ENCODE measurements at regions not wholly inside any gene's neighbourhood (a gene's known extent, or its start where the extent isn't known, plus 50 kb on each side); places are given as distances from the start of the nearest gene placed in this dataset.

GRCh38 chr14:86987966-86988365, 1005.0 kb downstream of the GALC start:
- H3K4me2 ChIP-seq, result no peak overlapping the region
- no peak overlapping the region for H3K4me3 ChIP-seq
- ChIA-PET CTCF (no interaction called here), POLR2A (ENCODE audit: unreplicated experiment) (no interaction called here)
- no peak overlapping the region for H2AFZ ChIP-seq
- TF ChIP-seq CTCF (conservative IDR thresholded peaks at IDR 0.05), result no peak
- TF ChIP-seq EZH2 (IDR thresholded peaks at IDR 0.05; ENCODE audit: low read depth), result no peak
- H3K36me3 ChIP-seq (ENCODE audit: low read depth), result no peaks in the 10 kb centered on the region
- intact Hi-C loops (cut with micrococcal nuclease; ENCODE audit: unreplicated experiment), result no loop called here
- no peaks in the 10 kb centered on the region for H3F3A ChIP-seq (ENCODE audit: insufficient read depth, low read depth)
- no peaks in the 10 kb centered on the region for H3K27me3 ChIP-seq (ENCODE audit: insufficient read depth, low read depth)
- no TSS peak for BruUV-seq (replicated peaks)
- H3K27ac ChIP-seq, result no peak overlapping the region
- no peaks in the 10 kb centered on the region for H4K20me1 ChIP-seq (ENCODE audit: insufficient read depth)
- H3K4me1 ChIP-seq (replicated peaks; ENCODE audit: insufficient read depth), result no peaks in the 10 kb centered on the region
- H3K79me2 ChIP-seq (ENCODE audit: low read depth), result no peaks in the 10 kb centered on the region
- H3K9me3 ChIP-seq (ENCODE audit: insufficient read depth, low read depth), result no peaks in the 10 kb centered on the region
- H3K9me2 ChIP-seq (ENCODE audit: insufficient read depth), result no peaks in the 10 kb centered on the region
- DNase-seq, result no peak

GRCh38 chr14:86973177-86973576, 1019.8 kb downstream of the GALC start:
- Histone ChIP-seq H3K4me1 (replicated peaks; ENCODE audit: insufficient read depth) (no peaks in the 10 kb centered on the region), H3K4me2 (no peak overlapping the region), H3K36me3 (ENCODE audit: low read depth) (no peaks in the 10 kb centered on the region), H4K20me1 (ENCODE audit: insufficient read depth) (no peaks in the 10 kb centered on the region), H3K9me3 (ENCODE audit: insufficient read depth, low read depth) (no peaks in the 10 kb centered on the region), H3K9me2 (ENCODE audit: insufficient read depth) (no peaks in the 10 kb centered on the region), H3K79me2 (ENCODE audit: low read depth) (no peaks in the 10 kb centered on the region), H3K27ac (no peak overlapping the region), H3K4me3 (no peak overlapping the region), H2AFZ (no peak overlapping the region), H3F3A (ENCODE audit: insufficient read depth, low read depth) (no peaks in the 10 kb centered on the region), H3K27me3 (ENCODE audit: insufficient read depth, low read depth) (no peaks in the 10 kb centered on the region)
- POLR2A ChIA-PET (ENCODE audit: unreplicated experiment), result no interaction called here
- no peak for DNase-seq
- intact Hi-C loops (cut with micrococcal nuclease; ENCODE audit: unreplicated experiment), result no loop called here
- CTCF ChIA-PET, result no interaction called here
- BruUV-seq (replicated peaks), result no TSS peak
- TF ChIP-seq CTCF (conservative IDR thresholded peaks at IDR 0.05) (no peak), EZH2 (IDR thresholded peaks at IDR 0.05; ENCODE audit: low read depth) (no peak)

GRCh38 chr14:86971292-86971691, 1021.7 kb downstream of the GALC start:
- Histone ChIP-seq H3K79me2 (ENCODE audit: low read depth) (no peaks in the 10 kb centered on the region), H3K36me3 (ENCODE audit: low read depth) (no peaks in the 10 kb centered on the region), H4K20me1 (ENCODE audit: insufficient read depth) (no peaks in the 10 kb centered on the region), H3K27me3 (ENCODE audit: insufficient read depth, low read depth) (no peaks in the 10 kb centered on the region), H3F3A (ENCODE audit: insufficient read depth, low read depth) (no peaks in the 10 kb centered on the region), H3K9me3 (ENCODE audit: insufficient read depth, low read depth) (no peaks in the 10 kb centered on the region), H3K4me3 (no peak overlapping the region), H3K9me2 (ENCODE audit: insufficient read depth) (no peaks in the 10 kb centered on the region), H3K27ac (no peak overlapping the region), H3K4me1 (replicated peaks; ENCODE audit: insufficient read depth) (no peaks in the 10 kb centered on the region), H3K4me2 (no peak overlapping the region), H2AFZ (no peak overlapping the region)
- TF ChIP-seq CTCF (conservative IDR thresholded peaks at IDR 0.05) (no peak), EZH2 (IDR thresholded peaks at IDR 0.05; ENCODE audit: low read depth) (no peak)
- BruUV-seq (replicated peaks), result no TSS peak
- CTCF ChIA-PET, result no interaction called here
- intact Hi-C loops (cut with micrococcal nuclease; ENCODE audit: unreplicated experiment), result no loop called here
- DNase-seq, result no peak
- POLR2A ChIA-PET (ENCODE audit: unreplicated experiment), result no interaction called here

Measured in PC-9 (cell line).